Natural killer cell treated with Interleukin-12 subunit alpha and Interleukin-12 subunit beta and Interleukin-15 and Interleukin-18, amount 100 ng/mL, for 72 hours (primary cell): ENCODE measurements at regions not wholly inside any gene's neighbourhood (a gene's known extent, or its start where the extent isn't known, plus 50 kb on each side); places are given as distances from the start of the nearest gene placed in this dataset.
A peak's percentile ranks its signal among the peaks of the same experiment; 100 is the strongest.
"Not testable (repeated sequence)": the region's sequence is repeated elsewhere in the genome, so short reads cannot be mapped to it uniquely, and the experiment has no call there.

Experiments
- ATAC-seq, 2 donors: fragments of 150-1000 bp; cut with Tn5 transposase in 1 of 2; sonication (Bioruptor Pico), chemical (Tn5 transposase) in 1 of 2; 2 replicates each; pipeline ENCODE4 v1.10.0; 2021
- DNase-seq: peaks from one replicate; pipeline ENCODE4 v3.0.0; 2022; ENCODE audit warnings: low spot score
- H3K27ac Mint-ChIP-seq, 2 donors: 1 replicate in 1 of 2; 2 replicates in 1 of 2; pipeline ENCODE4 v1.8.0; 2022; ENCODE audit warnings: mixed read lengths in 2 of 2, mild to moderate bottlenecking in 1 of 2, moderate library complexity in 1 of 2
- H3K27me3 Mint-ChIP-seq, 2 donors: 1 replicate in 1 of 2; 2 replicates in 1 of 2; pipeline ENCODE4 v1.8.0; 2022; ENCODE audit warnings: mixed read lengths in 2 of 2
- H3K36me3 Mint-ChIP-seq: one replicate; pipeline ENCODE4 v1.8.0; 2022; ENCODE audit warnings: mixed read lengths
- H3K4me1 Mint-ChIP-seq, 2 donors: 1 replicate in 1 of 2; 2 replicates in 1 of 2; pipeline ENCODE4 v1.8.0; 2022; ENCODE audit warnings: low read depth in 2 of 2, mixed read lengths in 2 of 2, mild to moderate bottlenecking in 1 of 2
- H3K4me3 Mint-ChIP-seq: one replicate; pipeline ENCODE4 v1.8.0; 2022; ENCODE audit warnings: mixed read lengths
- H3K9me3 Mint-ChIP-seq: 2 replicates; pipeline ENCODE4 v1.8.0; 2022; ENCODE audit warnings: mixed read lengths

GRCh38 chr18:11468120-11468519, 141.3 kb upstream of the SLC35G4 start:
- H3K27me3 Mint-ChIP-seq = peaks cover 0 to 3% of the 10 kb centered on the region in 2 donors
- H3K4me1 Mint-ChIP-seq = no peaks in the 10 kb centered on the region
- H3K36me3 Mint-ChIP-seq = no peaks in the 10 kb centered on the region
- DNase-seq = no peak
- H3K4me3 Mint-ChIP-seq = no peak overlapping the region
- H3K27ac Mint-ChIP-seq = no peak overlapping the region
- no peak for ATAC-seq
- H3K9me3 Mint-ChIP-seq = no peaks in the 10 kb centered on the region

GRCh38 chr18:11467611-11468010, 141.8 kb upstream of the SLC35G4 start:
- H3K27ac Mint-ChIP-seq = no peak overlapping the region

DNA sequence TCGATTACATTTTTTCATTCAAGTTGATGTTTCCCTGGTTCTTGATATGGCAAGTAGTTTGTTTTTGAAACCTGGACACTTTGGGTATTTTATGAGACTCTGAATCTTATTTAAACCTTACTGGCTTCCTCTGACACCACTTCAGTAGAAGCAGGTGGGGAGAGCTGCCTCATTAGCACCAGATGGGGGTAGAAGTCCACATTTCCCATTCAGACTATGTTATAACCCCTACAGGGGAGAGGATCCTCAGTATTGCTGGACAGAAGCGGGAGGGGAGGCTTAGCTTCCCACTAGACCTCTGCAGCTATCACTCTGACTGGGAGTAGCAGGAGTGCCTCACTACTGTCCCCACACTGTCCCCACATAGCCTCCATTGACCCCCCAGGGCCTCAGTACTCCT, 145.3 kb upstream of the SLC35G4 start:
- ATAC-seq (peak in 1 of 2 donors; percentile 48), DNase-seq (no peak)
- Mint-ChIP-seq H3K27ac (no peak overlapping the region), H3K36me3 (no peaks in the 10 kb centered on the region), H3K4me3 (no peak overlapping the region), H3K4me1 (no peaks in the 10 kb centered on the region), H3K27me3 (peaks cover 0 to 3% of the 10 kb centered on the region in 2 donors), H3K9me3 (no peaks in the 10 kb centered on the region)

More at GRCh38 chr18:11467611-11468010, 141.8 kb upstream of the SLC35G4 start:
- no peak for ATAC-seq
- DNase-seq = no peak
- no peak overlapping the region for H3K4me3 Mint-ChIP-seq
- H3K9me3 Mint-ChIP-seq = no peaks in the 10 kb centered on the region
- H3K4me1 Mint-ChIP-seq = no peaks in the 10 kb centered on the region
- H3K36me3 Mint-ChIP-seq = no peaks in the 10 kb centered on the region
- peaks cover 0 to 3% of the 10 kb centered on the region in 2 donors for H3K27me3 Mint-ChIP-seq

GRCh38 chr18:11458447-11458846, 150.9 kb upstream of the SLC35G4 start:
- Mint-ChIP-seq H3K4me1 (no peaks in the 10 kb centered on the region), H3K27me3 (no peaks in the 10 kb centered on the region), H3K27ac (no peak overlapping the region), H3K4me3 (no peak overlapping the region), H3K9me3 (no peaks in the 10 kb centered on the region), H3K36me3 (no peaks in the 10 kb centered on the region)
- DNase-seq (no peak), ATAC-seq (no peak)

GRCh38 chr18:11457853-11458252, 151.5 kb upstream of the SLC35G4 start:
- H3K36me3 Mint-ChIP-seq, H3K27me3 Mint-ChIP-seq, H3K4me1 Mint-ChIP-seq, DNase-seq, H3K4me3 Mint-ChIP-seq, ATAC-seq, H3K27ac Mint-ChIP-seq, H3K9me3 Mint-ChIP-seq: not testable (repeated sequence)

DNA sequence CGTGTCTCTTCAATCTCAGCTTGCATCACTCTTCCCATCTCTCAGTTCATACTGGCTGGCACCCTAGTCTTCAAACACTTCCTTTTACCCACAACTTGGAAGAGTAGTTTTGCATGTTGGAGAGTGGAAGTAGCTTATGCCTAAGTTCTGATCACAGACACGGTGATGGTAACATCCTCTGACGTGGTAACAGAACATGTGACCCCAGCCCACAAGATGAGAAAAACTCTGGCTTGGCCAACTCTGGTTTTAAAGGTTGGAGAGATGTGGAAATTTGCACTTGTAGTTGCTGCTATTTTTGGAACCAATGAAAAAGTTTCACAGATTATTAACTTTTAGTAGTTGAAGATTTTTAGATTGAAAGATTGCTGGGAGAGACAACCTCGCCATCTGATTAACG, 155.4 kb upstream of the SLC35G4 start:
- peaks cover 6% of the 10 kb centered on the region for H3K9me3 Mint-ChIP-seq
- DNase-seq (no peak), ATAC-seq (no peak)
- no peak overlapping the region for H3K4me3 Mint-ChIP-seq
- no peak overlapping the region for H3K27ac Mint-ChIP-seq
- no peaks in the 10 kb centered on the region for H3K4me1 Mint-ChIP-seq
- no peaks in the 10 kb centered on the region for H3K36me3 Mint-ChIP-seq
- H3K27me3 Mint-ChIP-seq = no peaks in the 10 kb centered on the region

DNA sequence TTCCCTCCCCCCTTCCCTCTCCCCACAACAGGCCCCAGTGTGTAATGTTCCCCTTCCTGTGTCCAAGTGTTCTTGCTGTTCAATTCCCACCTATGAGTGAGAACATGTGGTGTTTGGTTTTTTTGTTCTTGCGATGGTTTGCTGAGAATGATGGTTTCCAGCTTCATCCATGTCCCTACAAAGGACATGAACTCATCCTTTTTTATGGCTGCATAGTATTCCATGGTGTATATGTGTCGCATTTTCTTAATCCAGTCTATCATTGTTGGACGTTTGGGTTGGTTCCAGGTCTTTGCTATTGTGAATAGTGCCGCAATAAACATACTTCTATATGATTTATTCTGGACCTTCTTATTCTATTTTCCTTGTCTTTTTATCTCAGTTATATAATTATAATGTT, 165.2 kb upstream of the SLC35G4 start:
- not testable (repeated sequence) for ATAC-seq, H3K27ac Mint-ChIP-seq, H3K9me3 Mint-ChIP-seq, H3K4me3 Mint-ChIP-seq, H3K36me3 Mint-ChIP-seq, DNase-seq, H3K27me3 Mint-ChIP-seq, H3K4me1 Mint-ChIP-seq

DNA sequence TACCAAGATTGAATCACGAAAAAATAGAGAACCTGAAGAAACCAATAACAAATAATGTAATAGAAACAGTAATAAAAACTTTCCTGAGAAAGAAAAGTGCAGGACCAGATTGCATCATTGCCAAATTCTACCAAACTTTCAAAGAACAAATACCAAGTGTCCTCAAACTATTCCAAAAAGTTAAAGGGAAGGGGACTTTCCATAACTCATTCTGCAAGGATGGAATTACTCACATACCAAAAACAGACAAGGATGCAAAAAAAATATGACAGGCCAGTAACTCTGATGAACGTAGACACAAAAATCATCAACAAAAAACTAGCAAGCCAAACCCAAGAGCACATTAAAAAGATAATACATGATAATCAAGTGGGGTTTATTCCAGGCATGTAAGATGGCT, 172.3 kb upstream of the SLC35G4 start:
- Mint-ChIP-seq H3K36me3 (no peaks in the 10 kb centered on the region), H3K9me3 (peaks cover 17% of the 10 kb centered on the region), H3K4me1 (no peaks in the 10 kb centered on the region), H3K27ac (no peak overlapping the region), H3K27me3 (no peaks in the 10 kb centered on the region), H3K4me3 (no peak overlapping the region)
- no peak for DNase-seq
- no peak for ATAC-seq

GRCh38 chr18:11432360-11432811, 177.0 kb upstream of the SLC35G4 start:
- no peaks in the 10 kb centered on the region for H3K4me1 Mint-ChIP-seq
- no peak overlapping the region for H3K27ac Mint-ChIP-seq
- H3K9me3 Mint-ChIP-seq = peaks cover 15% of the 10 kb centered on the region
- no peak overlapping the region for H3K4me3 Mint-ChIP-seq
- DNase-seq (no peak), ATAC-seq (no peak)
- no peaks in the 10 kb centered on the region for H3K36me3 Mint-ChIP-seq
- no peaks in the 10 kb centered on the region for H3K27me3 Mint-ChIP-seq

GRCh38 chr18:11429876-11430275, 179.5 kb upstream of the SLC35G4 start:
- H3K36me3 Mint-ChIP-seq = no peaks in the 10 kb centered on the region
- DNase-seq (no peak), ATAC-seq (no peak)
- H3K27ac Mint-ChIP-seq = no peak overlapping the region
- no peak overlapping the region for H3K4me3 Mint-ChIP-seq
- H3K9me3 Mint-ChIP-seq = peaks cover 15% of the 10 kb centered on the region
- no peaks in the 10 kb centered on the region for H3K27me3 Mint-ChIP-seq
- no peaks in the 10 kb centered on the region for H3K4me1 Mint-ChIP-seq

- Mint-ChIP-seq H3K27me3 (no peaks in the 10 kb centered on the region), H3K9me3 (peaks cover 12% of the 10 kb centered on the region), H3K4me3 (no peak overlapping the region), H3K4me1 (no peaks in the 10 kb centered on the region), H3K27ac (no peak overlapping the region), H3K36me3 (no peaks in the 10 kb centered on the region)
- DNase-seq (no peak), ATAC-seq (no peak)
These were observed 184.2 kb upstream of the SLC35G4 start for GRCh38 chr18:11425211-11425610.

DNA sequence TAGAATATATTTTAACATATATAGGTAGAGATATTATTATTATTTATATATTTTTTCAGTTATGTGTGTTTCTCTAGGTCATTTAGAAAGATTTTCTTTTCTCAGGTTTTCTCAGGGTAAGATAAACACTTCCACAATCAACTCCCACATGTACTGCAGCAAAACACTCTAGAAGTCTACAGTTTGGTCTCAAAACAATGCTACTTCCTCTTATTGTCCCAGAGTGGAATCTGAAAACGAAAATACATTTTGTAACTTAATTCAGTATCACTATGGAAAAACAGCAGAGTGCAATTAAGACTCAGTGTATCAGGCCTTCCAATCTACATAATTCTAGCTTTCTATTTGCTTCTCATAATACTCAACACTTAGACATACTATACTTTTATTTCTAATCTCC, 190.1 kb upstream of the SLC35G4 start:
- H3K4me1 Mint-ChIP-seq = no peaks in the 10 kb centered on the region
- ATAC-seq (no peak), DNase-seq (no peak)
- H3K27ac Mint-ChIP-seq = no peak overlapping the region
- H3K27me3 Mint-ChIP-seq = no peaks in the 10 kb centered on the region
- no peak overlapping the region for H3K4me3 Mint-ChIP-seq
- peaks cover 5% of the 10 kb centered on the region for H3K9me3 Mint-ChIP-seq
- no peaks in the 10 kb centered on the region for H3K36me3 Mint-ChIP-seq

DNA sequence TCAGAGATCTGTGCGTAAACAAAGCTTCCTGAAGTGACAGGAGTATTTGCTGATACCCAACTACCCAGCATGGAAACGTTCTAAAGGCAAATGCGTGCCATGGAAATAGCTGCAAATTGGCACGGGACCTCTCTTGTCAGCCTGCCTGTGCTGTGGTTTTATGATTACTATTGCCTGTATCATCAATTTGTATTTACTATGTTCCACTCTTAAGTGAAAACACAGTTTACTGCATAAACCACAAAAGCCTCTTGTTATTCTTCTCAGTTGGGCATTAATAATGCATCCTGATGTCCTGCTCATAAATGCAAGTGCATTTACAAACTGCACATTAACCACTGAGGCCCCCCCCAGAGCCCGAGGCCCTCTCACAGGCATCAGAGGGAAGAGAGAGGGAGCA, 196.6 kb upstream of the SLC35G4 start:
- Mint-ChIP-seq H3K4me3 (no peak overlapping the region), H3K36me3 (no peaks in the 10 kb centered on the region), H3K27me3 (no peaks in the 10 kb centered on the region), H3K27ac (no peak overlapping the region), H3K9me3 (no peaks in the 10 kb centered on the region), H3K4me1 (no peaks in the 10 kb centered on the region)
- DNase-seq (no peak), ATAC-seq (no peak)

GRCh38 chr18:11411048-11411447, 198.3 kb upstream of the SLC35G4 start:
- no peak for ATAC-seq
- no peak overlapping the region for H3K27ac Mint-ChIP-seq

GRCh38 chr18:11408555-11409065, 200.8 kb upstream of the SLC35G4 start:
- Mint-ChIP-seq H3K9me3 (no peaks in the 10 kb centered on the region), H3K36me3 (no peaks in the 10 kb centered on the region), H3K4me3 (no peak overlapping the region), H3K27ac (no peak overlapping the region), H3K27me3 (no peaks in the 10 kb centered on the region), H3K4me1 (no peaks in the 10 kb centered on the region)
- no peak for ATAC-seq
- DNase-seq = no peak

More at GRCh38 chr18:11411048-11411447, 198.3 kb upstream of the SLC35G4 start:
- H3K4me3 Mint-ChIP-seq = no peak overlapping the region
- H3K27me3 Mint-ChIP-seq = no peaks in the 10 kb centered on the region
- no peaks in the 10 kb centered on the region for H3K9me3 Mint-ChIP-seq
- no peaks in the 10 kb centered on the region for H3K36me3 Mint-ChIP-seq
- no peaks in the 10 kb centered on the region for H3K4me1 Mint-ChIP-seq
- no peak for DNase-seq
